Esophagus muscularis mucosa (tissue), 4 donors: ENCODE measurements at regions not wholly inside any gene's neighbourhood (a gene's known extent, or its start where the extent isn't known, plus 50 kb on each side); places are given as distances from the start of the nearest gene placed in this dataset.

Experiments
- CTCF ChIP-seq, 3 experiments: fragments of 200-600 bp in 2 of 3; fragments of 450-650 bp in 1 of 3; sonication (generic) in 2 of 3; IDR thresholded peaks; one replicate each; pipeline ENCODE4 v1.5.1; 2017 to 2019; ENCODE audit warnings: antibody characterized with exemption in 3 of 3, mild to moderate bottlenecking in 2 of 3, moderate library complexity in 1 of 3
- EP300 ChIP-seq: sonication (generic); formaldehyde crosslinking; IDR thresholded peaks from one replicate; pipeline ENCODE4 v1.6.1; 2017; ENCODE audit warnings: antibody characterized with exemption
- POLR2A ChIP-seq: fragments of 450-650 bp; IDR thresholded peaks from one replicate; pipeline ENCODE4 v1.6.1; 2017; ENCODE audit warnings: antibody characterized with exemption, moderate library complexity, mild to moderate bottlenecking, low read depth
- POLR2AphosphoS5 ChIP-seq, 2 donors: sonication (generic); formaldehyde crosslinking; IDR thresholded peaks; one replicate each; pipeline ENCODE4 v1.6.1; 2017; ENCODE audit warnings: antibody characterized with exemption in 2 of 2

- TF ChIP-seq CTCF (IDR thresholded peaks at IDR 0.05) (no peak), POLR2AphosphoS5 (IDR thresholded peaks at IDR 0.05) (no peak), POLR2A (no peak), EP300 (no peak)
These were observed 100.0 kb upstream of the DUSP22 start for GRCh38 chr6:192313-192664.
